K562 (cell line): ENCODE measurements at regions not wholly inside any gene's neighbourhood (a gene's known extent, or its start where the extent isn't known, plus 50 kb on each side); places are given as distances from the start of the nearest gene placed in this dataset.

Source experiments
- ATAC-seq: fragments of 200-7000 bp; cut with Tn5 transposase; 3 replicates; pipeline ENCODE4 v1.9.1; 2020; ENCODE audit warnings: moderate library complexity
- BruUV-seq: library from RNA; stranded (reverse); fragments of 400-500 nt; replicated peaks from 2 replicates; lab custom pipeline; 2021; lab: Mats Ljungman, UMichigan
- CTCF ChIA-PET: fragments of 300-600 bp; formaldehyde crosslinking; extraction: SDS; loops from one replicate; lab custom pipeline; 2021; ENCODE audit warnings: low intra/inter-chr PET ratio; lab: Yijun Ruan, JAX
- POLR2A ChIA-PET: fragments of 300-600, 350-650 bp; sonication (Branson Sonifier 250); formaldehyde crosslinking; extraction: SDS; loops from one replicate; lab custom pipeline; 2021; ENCODE audit warnings: antibody characterized with exemption, inconsistent platforms; lab: Yijun Ruan, JAX
- DNase-seq, 4 experiments: peaks; one replicate each; pipeline versions ENCODE4 v3.0.0 to v3.0.0-alpha.2; 2011 to 2018; ENCODE audit warnings: low spot score in 3 of 4, mixed read lengths in 3 of 4; ENCODE audit errors: extremely low read depth in 1 of 4
- FAIRE-seq: peaks from 2 replicates; lab custom pipeline; 2011; peaks lifted over from hg19 to GRCh38; lab: Jason Lieb, UNC
- H2AFZ ChIP-seq: 2 replicates; pipeline ENCODE4 v1.6.0; 2011; ENCODE audit warnings: low read depth, low read length, control low read depth, inconsistent platforms
- H3K27ac ChIP-seq: fragments of 200-600 bp; 3 replicates; pipeline ENCODE4 v1.8.0; 2011; ENCODE audit warnings: low read depth, mild to moderate bottlenecking, control low read depth, inconsistent platforms, low read length, moderate library complexity, mixed read lengths; ENCODE audit errors: extremely low read depth
- H3K27me3 ChIP-seq, 2 experiments: fragments of 300-600 bp in 1 of 2; 2 replicates in 1 of 2; 3 replicates in 1 of 2; pipeline versions ENCODE4 v1.6.0 to v1.8.0; 2011; ENCODE audit warnings: inconsistent platforms in 2 of 2, low read length in 2 of 2, mild to moderate bottlenecking in 1 of 2, mixed read lengths in 1 of 2, moderate library complexity in 1 of 2; ENCODE audit not compliant: control insufficient read depth in 2 of 2, insufficient read depth in 2 of 2
- H3K36me3 ChIP-seq: fragments of 300-600 bp; 3 replicates; pipeline ENCODE4 v1.8.0; 2011; ENCODE audit warnings: mild to moderate bottlenecking, low read length, inconsistent platforms; ENCODE audit not compliant: control insufficient read depth, insufficient read depth
- H3K4me1 ChIP-seq, 2 experiments: fragments of 200-600 bp in 1 of 2; replicated peaks in 1 of 2; 2 replicates in 1 of 2; 3 replicates in 1 of 2; pipeline versions ENCODE4 v1.5.1 to v1.8.0; 2011; ENCODE audit warnings: inconsistent platforms in 2 of 2, low read length in 2 of 2, mild to moderate bottlenecking in 1 of 2, mixed read lengths in 1 of 2, moderate library complexity in 1 of 2; ENCODE audit not compliant: control insufficient read depth in 2 of 2, insufficient read depth in 2 of 2
- H3K4me2 ChIP-seq: 2 replicates; pipeline ENCODE4 v1.6.1; 2011; ENCODE audit warnings: low read length, control low read depth, inconsistent platforms, mixed read lengths; ENCODE audit not compliant: insufficient read depth
- H3K4me3 ChIP-seq: fragments of 200-600 bp; sonication (generic), shearing (Covaris generic); 2 replicates; pipeline ENCODE4 v1.5.1; 2016; ENCODE audit warnings: control low read depth, inconsistent platforms
- H3K79me2 ChIP-seq: fragments of 200-600 bp; 3 replicates; pipeline ENCODE4 v1.8.0; 2011; ENCODE audit warnings: low read length, inconsistent platforms; ENCODE audit not compliant: control insufficient read depth, insufficient read depth
- H3K9ac ChIP-seq, 2 experiments: 2 replicates each; pipeline versions ENCODE4 v1.6.0 to v1.6.1; 2011; ENCODE audit warnings: low read depth in 2 of 2, low read length in 2 of 2, control low read depth in 1 of 2, inconsistent platforms in 1 of 2, mild to moderate bottlenecking in 1 of 2, mixed read lengths in 1 of 2; ENCODE audit not compliant: insufficient read depth in 1 of 2
- H3K9me1 ChIP-seq: one replicate; pipeline ENCODE4 v1.6.0; 2011; ENCODE audit warnings: inconsistent platforms, mild to moderate bottlenecking, low read length, moderate library complexity; ENCODE audit not compliant: control insufficient read depth, insufficient read depth
- H3K9me3 ChIP-seq: replicated peaks from 2 replicates; pipeline ENCODE4 v1.5.1; 2011; ENCODE audit warnings: low read depth, low read length, inconsistent platforms; ENCODE audit not compliant: control insufficient read depth, insufficient read depth
- H4K20me1 ChIP-seq: replicated peaks from 2 replicates; pipeline ENCODE4 v1.6.1; 2011; ENCODE audit warnings: low read length, inconsistent platforms, mixed read lengths; ENCODE audit not compliant: control insufficient read depth, insufficient read depth
- CAMTA2 ChIP-seq: fragments of 250-450 bp; sonication (Bioruptor Pico); conservative IDR thresholded peaks from 2 replicates; pipeline ENCODE4 v1.5.1; 2022
- CBFA2T3 ChIP-seq: fragments of 450-650 bp; IDR thresholded peaks from 2 replicates; pipeline ENCODE4 v1.6.1; 2017
- ELF1 ChIP-seq: fragments of 200-800 bp; sonication (Bioruptor generic); IDR thresholded peaks from 2 replicates; pipeline ENCODE4 v1.6.1; 2016; ENCODE audit warnings: missing genetic modification characterization, missing compliant biosample characterization
- FOXJ3 ChIP-seq: sonication (generic); formaldehyde crosslinking; IDR thresholded peaks from 2 replicates; pipeline ENCODE4 v1.4.0; 2020; ENCODE audit warnings: mild to moderate bottlenecking, missing genetic modification reagents
- HNRNPK ChIP-seq: fragments of 200-400 bp; formaldehyde crosslinking; IDR thresholded peaks from one replicate; pipeline ENCODE4 v1.6.1; 2018; ENCODE audit warnings: mild to moderate bottlenecking, low read depth, low read length; ENCODE audit not compliant: poor library complexity, severe bottlenecking
- ILF3 ChIP-seq: fragments of 450-650 bp; IDR thresholded peaks from 2 replicates; pipeline ENCODE4 v1.6.1; 2018; ENCODE audit warnings: antibody characterized with exemption, mild to moderate bottlenecking, moderate library complexity, borderline replicate concordance
- NCOA1 ChIP-seq: fragments of 450-650 bp; IDR thresholded peaks from 2 replicates; pipeline ENCODE4 v1.6.1; 2016; ENCODE audit warnings: low read depth
- WGBS: fragments of 100-300 bp; shearing (Covaris generic); methylation state at CpG from one replicate; pipeline ENCODE4 v1.1.6; 2016; ENCODE audit warnings: low coverage, mixed read lengths; ENCODE audit not compliant: insufficient coverage; ENCODE audit errors: missing lambda C conversion rate; 5-methylcytosine and 5-hydroxymethylcytosine counted together
- in situ Hi-C: fragments of 300-500 bp; cut with MboI; formaldehyde crosslinking; loops from 4 replicates; pipeline ENCODE4 v1.15.0; 2018; ENCODE audit warnings: inconsistent platforms, mixed read lengths
- intact Hi-C: fragments of 100-400 bp; cut with micrococcal nuclease; formaldehyde crosslinking; loops from 2 replicates; pipeline ENCODE4 v1.14.2; 2022

DNA sequence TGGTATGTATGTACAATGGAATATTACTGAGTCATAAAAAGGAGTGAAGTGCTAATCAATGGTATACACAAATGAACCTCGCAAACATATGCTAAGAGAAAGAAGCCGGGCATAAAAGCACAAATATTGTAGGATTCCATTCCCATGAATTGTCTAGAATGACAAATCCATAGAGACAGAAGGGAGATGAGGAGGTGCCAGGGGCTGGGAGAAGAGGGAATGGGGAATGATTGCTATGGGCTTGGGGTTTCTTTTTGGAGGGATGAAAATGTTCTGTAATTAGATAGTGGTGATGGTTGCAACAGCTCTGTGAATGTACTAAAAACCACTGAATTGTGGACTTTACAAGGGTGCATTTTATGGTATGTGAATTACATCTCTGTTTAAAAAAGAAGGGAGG is 73.5 kb downstream of the GLI2 start:
- FAIRE-seq (no peak), ATAC-seq (no peak), DNase-seq (no peak)
- H4K20me1 ChIP-seq = peaks cover 1% of the 10 kb centered on the region; the same call in 1 of the 2 replicates
- H3K27me3 ChIP-seq = peaks cover 22 to 71% of the 10 kb centered on the region in 2 experiments
- 0 out of 5 replicates have a peak, but pooled peaks cover 0 to 3% of the 10 kb centered on the region in 2 experiments for H3K4me1 ChIP-seq
- no peak overlapping the region for H3K27ac ChIP-seq
- H3K79me2 ChIP-seq = no peaks in the 10 kb centered on the region
- POLR2A ChIA-PET = no interaction called here
- intact Hi-C loops (no loop called here), in situ Hi-C loops (no loop called here)
- CTCF ChIA-PET = no interaction called here
- H3K9me1 ChIP-seq = no peaks in the 10 kb centered on the region
- H3K9ac ChIP-seq = no peak overlapping the region
- TF ChIP-seq CBFA2T3 (no peak), CAMTA2 (CRISPR knock-in tag) (no peak), ELF1 (tag) (no peak), NCOA1 (no peak), FOXJ3 (CRISPR knock-in tag) (no peak), ILF3 (no peak), HNRNPK (no peak)
- H3K9me3 ChIP-seq = no peaks in the 10 kb centered on the region
- H3K36me3 ChIP-seq = no peaks in the 10 kb centered on the region
- 0% methylated on average over 2 of the region's 2 CpGs for WGBS
- H2AFZ ChIP-seq = no peak overlapping the region
- no peak overlapping the region for H3K4me3 ChIP-seq
- no TSS peak for BruUV-seq
- H3K4me2 ChIP-seq = no peak overlapping the region
